ENCODE measurements at regions not wholly inside any gene's neighbourhood (a gene's known extent, or its start where the extent isn't known, plus 50 kb on each side); places are given as distances from the start of the nearest gene placed in this dataset.

- peaks cover 0 to 19% (median 13%) of the 10 kb centered on the region in 4 donors for H3K9me3 ChIP-seq
- H3K36me3 ChIP-seq = no peaks in the 10 kb centered on the region
- intact Hi-C loops (cut with DNase I) = no loop called here
- TF ChIP-seq POLR2A (IDR thresholded peaks at IDR 0.05; ENCODE audit: low read depth) = no peak
- TF ChIP-seq EP300 (IDR thresholded peaks at IDR 0.05) = no peak
- no peak for TF ChIP-seq POLR2AphosphoS5 (IDR thresholded peaks at IDR 0.05)
- TF ChIP-seq CTCF (IDR thresholded peaks at IDR 0.05) = no peak
- WGBS = 55% methylated on average over 7 of the region's 7 CpGs
- peaks cover 0 to 4% (median 0%) of the 10 kb centered on the region in 4 donors for H3K27me3 ChIP-seq
- no peak for DNase-seq (ENCODE audit: extremely low spot score)
- peaks cover 0 to 10% (median 4%) of the 10 kb centered on the region in 4 donors for H3K4me1 ChIP-seq
- no peak overlapping the region for H3K4me3 ChIP-seq
- H3K27ac ChIP-seq (replicated peaks in 1 of 4) = no peak overlapping the region
These were observed 263.4 kb downstream of the BMP7 start for GRCh38 chr20:57003012-57003411.

GRCh38 chr20:57004416-57004815 lies 262.0 kb downstream of the BMP7 start:
- intact Hi-C loops (cut with DNase I) = no loop called here
- Histone ChIP-seq H3K27ac (replicated peaks in 1 of 4) (no peak overlapping the region), H3K4me1 (peaks cover 0 to 23% (median 18%) of the 10 kb centered on the region in 4 donors), H3K4me3 (no peak overlapping the region), H3K36me3 (no peaks in the 10 kb centered on the region), H3K9me3 (peaks cover 0 to 6% (median under 1%) of the 10 kb centered on the region in 4 donors), H3K27me3 (peaks cover 0 to 4% (median 0%) of the 10 kb centered on the region in 4 donors)
- DNase-seq (ENCODE audit: extremely low spot score) = no peak
- WGBS = 47% methylated on average over 4 of the region's 5 CpGs
- TF ChIP-seq CTCF (IDR thresholded peaks at IDR 0.05) (no peak), POLR2A (IDR thresholded peaks at IDR 0.05; ENCODE audit: low read depth) (no peak), EP300 (IDR thresholded peaks at IDR 0.05) (no peak), POLR2AphosphoS5 (IDR thresholded peaks at IDR 0.05) (no peak)

- Histone ChIP-seq H3K27me3 (peaks cover 0 to 4% (median 0%) of the 10 kb centered on the region in 4 donors), H3K4me3 (no peak overlapping the region), H3K9me3 (no peaks in the 10 kb centered on the region), H3K36me3 (no peaks in the 10 kb centered on the region), H3K27ac (replicated peaks in 1 of 4) (no peak overlapping the region), H3K4me1 (peaks cover 0 to 26% (median 22%) of the 10 kb centered on the region in 4 donors)
- intact Hi-C loops (cut with DNase I) = no loop called here
- WGBS = 54% methylated on average over 12 of the region's 12 CpGs
- DNase-seq (ENCODE audit: extremely low spot score) = no peak
- TF ChIP-seq EP300 (IDR thresholded peaks at IDR 0.05) (no peak), POLR2AphosphoS5 (IDR thresholded peaks at IDR 0.05) (no peak)
These were observed 261.2 kb downstream of the BMP7 start for GRCh38 chr20:57004951-57005933.

GRCh38 chr20:57006411-57007170 lies 259.9 kb downstream of the BMP7 start:
- DNase-seq (ENCODE audit: extremely low spot score) = no peak
- no peak for TF ChIP-seq EP300 (IDR thresholded peaks at IDR 0.05)
- TF ChIP-seq POLR2AphosphoS5 (IDR thresholded peaks at IDR 0.05) = no peak
- no peak for TF ChIP-seq CTCF (IDR thresholded peaks at IDR 0.05)
- no peak for TF ChIP-seq POLR2A (IDR thresholded peaks at IDR 0.05; ENCODE audit: low read depth)
- H3K27ac ChIP-seq (replicated peaks in 1 of 4) = no peak overlapping the region
- peaks cover 0 to 7% (median 0%) of the 10 kb centered on the region in 4 donors for H3K27me3 ChIP-seq
- intact Hi-C loops (cut with DNase I) = no loop called here
- no peak overlapping the region for H3K4me3 ChIP-seq
- no peaks in the 10 kb centered on the region for H3K9me3 ChIP-seq
- peaks cover 0 to 26% (median 22%) of the 10 kb centered on the region in 4 donors for H3K4me1 ChIP-seq
- H3K36me3 ChIP-seq = no peaks in the 10 kb centered on the region
- WGBS = 54% methylated on average over 11 of the region's 11 CpGs

GRCh38 chr20:57007171-57007540 lies 259.3 kb downstream of the BMP7 start:
- TF ChIP-seq POLR2A (IDR thresholded peaks at IDR 0.05; ENCODE audit: low read depth) (no peak), POLR2AphosphoS5 (IDR thresholded peaks at IDR 0.05) (no peak), CTCF (IDR thresholded peaks at IDR 0.05) (no peak), EP300 (IDR thresholded peaks at IDR 0.05) (no peak)
- no peaks in the 10 kb centered on the region for H3K9me3 ChIP-seq
- peaks cover 0 to 26% (median 22%) of the 10 kb centered on the region in 4 donors for H3K4me1 ChIP-seq
- H3K4me3 ChIP-seq = no peak overlapping the region
- peaks cover 0 to 7% (median 0%) of the 10 kb centered on the region in 4 donors for H3K27me3 ChIP-seq
- no peak overlapping the region for H3K27ac ChIP-seq (replicated peaks in 1 of 4)
- intact Hi-C loops (cut with DNase I) = no loop called here
- DNase-seq (ENCODE audit: extremely low spot score) = no peak
- no peaks in the 10 kb centered on the region for H3K36me3 ChIP-seq
- 93% methylated on average over 3 of the region's 3 CpGs for WGBS

Data from esophagus muscularis mucosa (tissue), 4 donors.